ENCODE measurements at regions not wholly inside any gene's neighbourhood (a gene's known extent, or its start where the extent isn't known, plus 50 kb on each side); places are given as distances from the start of the nearest gene placed in this dataset.

DNA sequence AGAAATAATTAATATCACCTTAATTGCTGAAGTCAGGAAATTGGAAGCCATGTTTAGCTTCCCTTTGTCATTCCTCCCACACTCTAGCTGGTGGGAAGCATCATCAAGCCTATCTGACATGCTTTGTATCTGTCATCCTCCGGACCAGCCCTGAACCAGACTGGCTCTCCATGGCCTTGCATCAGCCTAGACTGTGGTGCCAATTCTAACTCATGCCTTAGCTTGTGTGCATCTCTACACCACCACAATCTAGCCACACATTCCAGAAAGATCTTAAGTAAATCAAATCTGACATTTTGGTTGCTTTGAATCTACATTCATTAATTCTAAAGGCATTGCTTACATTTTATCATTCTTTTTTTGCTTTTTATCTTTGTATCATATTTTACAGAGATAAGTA lies 196.4 kb upstream of the VSTM2A start:
- Histone ChIP-seq H3K36me3 (ENCODE audit: insufficient read depth, low read length) (no peaks in the 10 kb centered on the region), H3K9me3 (ENCODE audit: low read length) (no peaks in the 10 kb centered on the region), H3K4me1 (ENCODE audit: insufficient read depth, low read length, severe bottlenecking) (no peaks in the 10 kb centered on the region), H3K9me2 (ENCODE audit: low read depth, low read length) (no peaks in the 10 kb centered on the region), H3K4me2 (ENCODE audit: low read length) (no peak overlapping the region), H3F3A (ENCODE audit: insufficient read depth, low read length) (no peaks in the 10 kb centered on the region), H3K79me2 (ENCODE audit: insufficient read depth, low read length) (no peaks in the 10 kb centered on the region), H3K27me3 (ENCODE audit: insufficient read depth, low read length) (no peaks in the 10 kb centered on the region), H4K20me1 (ENCODE audit: insufficient read depth, low read length) (no peaks in the 10 kb centered on the region), H3K9ac (ENCODE audit: low read length) (no peak overlapping the region), H3K27ac (ENCODE audit: low read depth, low read length, poor library complexity, severe bottlenecking) (no peak overlapping the region), H3K4me3 (ENCODE audit: low read depth, low read length, poor library complexity, severe bottlenecking) (no peak overlapping the region), H2AFZ (ENCODE audit: low read length) (no peak overlapping the region)
- no peak for TF ChIP-seq EZH2 (IDR thresholded peaks at IDR 0.05; ENCODE audit: borderline replicate concordance, low read length)
- TF ChIP-seq, protein P1, sequence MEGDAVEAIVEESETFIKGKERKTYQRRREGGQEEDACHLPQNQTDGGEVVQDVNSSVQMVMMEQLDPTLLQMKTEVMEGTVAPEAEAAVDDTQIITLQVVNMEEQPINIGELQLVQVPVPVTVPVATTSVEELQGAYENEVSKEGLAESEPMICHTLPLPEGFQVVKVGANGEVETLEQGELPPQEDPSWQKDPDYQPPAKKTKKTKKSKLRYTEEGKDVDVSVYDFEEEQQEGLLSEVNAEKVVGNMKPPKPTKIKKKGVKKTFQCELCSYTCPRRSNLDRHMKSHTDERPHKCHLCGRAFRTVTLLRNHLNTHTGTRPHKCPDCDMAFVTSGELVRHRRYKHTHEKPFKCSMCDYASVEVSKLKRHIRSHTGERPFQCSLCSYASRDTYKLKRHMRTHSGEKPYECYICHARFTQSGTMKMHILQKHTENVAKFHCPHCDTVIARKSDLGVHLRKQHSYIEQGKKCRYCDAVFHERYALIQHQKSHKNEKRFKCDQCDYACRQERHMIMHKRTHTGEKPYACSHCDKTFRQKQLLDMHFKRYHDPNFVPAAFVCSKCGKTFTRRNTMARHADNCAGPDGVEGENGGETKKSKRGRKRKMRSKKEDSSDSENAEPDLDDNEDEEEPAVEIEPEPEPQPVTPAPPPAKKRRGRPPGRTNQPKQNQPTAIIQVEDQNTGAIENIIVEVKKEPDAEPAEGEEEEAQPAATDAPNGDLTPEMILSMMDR (IDR thresholded peaks at IDR 0.05; ENCODE audit: low read length) = no peak

DNA sequence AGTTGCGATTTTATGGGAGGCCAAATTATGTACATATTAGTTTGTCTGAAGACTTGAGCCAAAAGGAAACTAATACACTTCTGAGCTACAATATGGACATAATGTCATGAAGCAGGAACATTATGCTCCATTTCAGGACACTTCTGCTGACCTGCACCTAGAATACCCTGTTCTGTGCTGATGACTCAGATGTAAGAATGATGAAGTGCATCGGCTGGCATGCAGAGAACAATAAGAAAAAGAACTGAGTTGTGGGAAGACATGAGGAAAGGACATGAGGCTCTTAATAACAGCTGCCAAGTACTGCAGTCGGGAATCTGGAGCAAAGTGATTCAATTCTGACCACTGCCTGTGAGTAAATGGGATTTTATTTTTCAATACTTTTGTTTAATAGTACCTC lies 192.9 kb upstream of the VSTM2A start:
- TF ChIP-seq, protein P1 (IDR thresholded peaks at IDR 0.05; ENCODE audit: low read length) = no peak
- TF ChIP-seq EZH2 (IDR thresholded peaks at IDR 0.05; ENCODE audit: borderline replicate concordance, low read length) = no peak

DNA sequence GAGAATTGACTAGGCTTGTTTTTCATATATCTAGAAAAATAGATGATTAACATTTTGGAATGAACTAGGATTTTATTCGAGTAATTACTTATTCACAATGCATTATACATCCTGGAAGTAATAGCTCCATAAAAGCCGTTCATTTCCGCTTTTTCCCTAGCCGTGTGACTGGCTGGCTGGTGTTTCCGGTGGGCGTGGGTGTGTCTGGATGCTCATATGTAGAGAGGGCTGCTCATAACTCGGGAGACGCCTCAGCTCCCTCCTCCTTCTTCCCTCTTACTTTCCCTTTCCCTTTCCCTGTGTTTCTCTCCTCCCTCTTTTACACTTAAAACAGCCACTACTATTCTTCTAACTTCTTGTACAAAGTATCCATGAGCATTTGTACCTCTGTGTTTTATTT lies 187.7 kb upstream of the VSTM2A start:
- Histone ChIP-seq H3K27ac (ENCODE audit: low read depth, low read length, poor library complexity, severe bottlenecking) (no peak overlapping the region), H3K4me3 (ENCODE audit: low read depth, low read length, poor library complexity, severe bottlenecking) (no peak overlapping the region)
- TF ChIP-seq, protein P1 (IDR thresholded peaks at IDR 0.05; ENCODE audit: low read length) = no peak
- TF ChIP-seq EZH2 (IDR thresholded peaks at IDR 0.05; ENCODE audit: borderline replicate concordance, low read length) = no peak

More for the DNA sequence above, 192.9 kb upstream of the VSTM2A start:
- no peak overlapping the region for H3K4me3 ChIP-seq (ENCODE audit: low read depth, low read length, poor library complexity, severe bottlenecking)
- no peaks in the 10 kb centered on the region for H3K27me3 ChIP-seq (ENCODE audit: insufficient read depth, low read length)
- no peaks in the 10 kb centered on the region for H4K20me1 ChIP-seq (ENCODE audit: insufficient read depth, low read length)
- H3K9me2 ChIP-seq (ENCODE audit: low read depth, low read length) = no peaks in the 10 kb centered on the region
- no peaks in the 10 kb centered on the region for H3K4me1 ChIP-seq (ENCODE audit: insufficient read depth, low read length, severe bottlenecking)
- H2AFZ ChIP-seq (ENCODE audit: low read length) = no peak overlapping the region
- no peak overlapping the region for H3K27ac ChIP-seq (ENCODE audit: low read depth, low read length, poor library complexity, severe bottlenecking)
- H3K9me3 ChIP-seq (ENCODE audit: low read length) = no peaks in the 10 kb centered on the region
- H3K9ac ChIP-seq (ENCODE audit: low read length) = no peak overlapping the region
- H3F3A ChIP-seq (ENCODE audit: insufficient read depth, low read length) = no peaks in the 10 kb centered on the region
- H3K79me2 ChIP-seq (ENCODE audit: insufficient read depth, low read length) = no peaks in the 10 kb centered on the region
- H3K36me3 ChIP-seq (ENCODE audit: insufficient read depth, low read length) = no peaks in the 10 kb centered on the region
- H3K4me2 ChIP-seq (ENCODE audit: low read length) = no peak overlapping the region

More for the DNA sequence above, 187.7 kb upstream of the VSTM2A start:
- Histone ChIP-seq H3K36me3 (ENCODE audit: insufficient read depth, low read length) (no peaks in the 10 kb centered on the region), H4K20me1 (ENCODE audit: insufficient read depth, low read length) (no peaks in the 10 kb centered on the region), H3K9me3 (ENCODE audit: low read length) (no peaks in the 10 kb centered on the region), H3K4me1 (ENCODE audit: insufficient read depth, low read length, severe bottlenecking) (no peaks in the 10 kb centered on the region), H2AFZ (ENCODE audit: low read length) (no peak overlapping the region), H3K9ac (ENCODE audit: low read length) (no peak overlapping the region), H3F3A (ENCODE audit: insufficient read depth, low read length) (no peaks in the 10 kb centered on the region), H3K9me2 (ENCODE audit: low read depth, low read length) (no peaks in the 10 kb centered on the region), H3K4me2 (ENCODE audit: low read length) (no peak overlapping the region), H3K79me2 (ENCODE audit: insufficient read depth, low read length) (no peaks in the 10 kb centered on the region), H3K27me3 (ENCODE audit: insufficient read depth, low read length) (no peaks in the 10 kb centered on the region)
